HG02981 (cell line): ENCODE measurements at regions not wholly inside any gene's neighbourhood (a gene's known extent, or its start where the extent isn't known, plus 50 kb on each side); places are given as distances from the start of the nearest gene placed in this dataset.
"Not testable (repeated sequence)": the region's sequence is repeated elsewhere in the genome, so short reads cannot be mapped to it uniquely, and the experiment has no call there.

ENCODE experiments used
- ATAC-seq: cut with Tn5 transposase; IDR thresholded peaks from one replicate; pipeline ENCODE4 v1.9.1; 2021; ENCODE audit warnings: mild to moderate bottlenecking, moderate library complexity; ENCODE audit not compliant: unreplicated experiment

DNA sequence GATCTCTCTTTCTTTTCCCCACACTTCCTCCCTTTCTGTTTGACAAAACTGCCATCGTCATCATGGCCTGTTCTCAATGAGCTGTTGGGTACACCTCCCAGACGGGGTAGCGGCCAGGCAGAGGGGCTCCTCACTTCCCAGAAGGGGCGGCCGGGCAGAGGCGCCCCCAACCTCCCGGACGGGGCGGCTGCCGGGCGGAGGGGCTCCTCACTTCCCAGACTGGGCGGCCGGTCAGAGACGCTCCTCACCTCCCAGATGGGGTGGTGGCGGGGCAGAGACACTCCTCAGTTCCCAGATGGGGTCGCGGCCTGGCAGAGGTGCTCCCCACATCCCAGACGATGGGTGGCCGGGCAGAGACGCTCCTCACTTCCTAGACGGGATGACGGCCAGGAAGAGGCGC is 184.3 kb upstream of the FRMD6 start:
- not testable (repeated sequence) for ATAC-seq

DNA sequence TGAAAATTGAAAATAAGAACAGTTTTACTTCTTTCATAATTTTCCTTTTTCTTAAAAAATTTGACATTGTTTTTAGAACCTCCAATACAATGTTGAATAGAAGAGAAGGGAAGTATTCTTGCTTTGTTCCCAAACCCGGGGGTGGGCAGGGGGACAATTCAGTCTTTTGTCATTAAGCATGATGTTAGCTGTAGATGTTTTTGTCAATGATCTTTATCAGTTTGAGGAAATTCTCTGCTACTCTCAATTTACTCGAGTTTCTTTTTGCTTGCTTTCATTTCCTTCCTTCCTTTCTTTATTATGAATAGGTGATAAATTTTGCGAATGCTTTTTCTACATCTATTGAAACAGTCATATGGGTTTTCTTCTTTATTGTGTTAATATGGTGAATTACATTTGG is 183.2 kb upstream of the FRMD6 start:
- no peak for ATAC-seq

DNA sequence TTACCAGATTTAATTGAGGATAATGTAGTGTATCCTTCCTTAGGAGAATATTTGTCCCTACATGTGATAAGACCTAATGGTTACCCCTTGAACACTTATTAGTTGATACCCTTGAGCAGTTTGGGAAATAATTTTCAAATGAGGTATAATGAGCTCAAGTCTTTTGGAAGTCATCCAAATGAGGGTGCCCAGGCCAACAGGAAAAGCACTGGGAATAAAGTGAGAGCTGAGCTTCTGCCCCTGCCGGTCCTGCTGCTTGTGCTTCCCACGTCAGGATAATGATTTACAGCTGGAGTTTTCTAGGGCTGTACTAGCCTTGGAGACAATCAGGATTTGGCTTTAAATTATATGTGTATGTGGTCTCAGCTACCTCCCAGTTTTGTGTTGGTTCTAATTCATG is 178.8 kb upstream of the FRMD6 start:
- ATAC-seq, result no peak

DNA sequence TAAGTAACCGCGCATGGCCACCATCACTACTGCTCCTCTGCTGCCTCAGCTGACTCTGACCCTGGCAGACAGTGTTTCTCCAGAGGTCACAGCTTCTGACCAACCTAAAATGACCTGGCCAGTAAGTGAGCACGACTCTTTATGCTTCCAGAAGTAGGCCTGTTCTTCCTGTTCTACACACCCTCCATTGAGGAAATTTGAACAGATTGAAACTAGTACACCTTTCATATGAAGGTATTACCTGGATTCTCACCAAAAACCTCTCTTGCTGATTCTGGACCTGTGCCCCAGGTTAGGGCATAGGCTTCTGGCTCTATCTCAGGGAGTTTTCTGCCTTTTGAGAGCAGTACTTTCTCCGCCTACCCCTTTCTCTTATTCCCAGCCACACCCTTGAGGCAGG is 178.4 kb upstream of the FRMD6 start:
- ATAC-seq, result no peak

DNA sequence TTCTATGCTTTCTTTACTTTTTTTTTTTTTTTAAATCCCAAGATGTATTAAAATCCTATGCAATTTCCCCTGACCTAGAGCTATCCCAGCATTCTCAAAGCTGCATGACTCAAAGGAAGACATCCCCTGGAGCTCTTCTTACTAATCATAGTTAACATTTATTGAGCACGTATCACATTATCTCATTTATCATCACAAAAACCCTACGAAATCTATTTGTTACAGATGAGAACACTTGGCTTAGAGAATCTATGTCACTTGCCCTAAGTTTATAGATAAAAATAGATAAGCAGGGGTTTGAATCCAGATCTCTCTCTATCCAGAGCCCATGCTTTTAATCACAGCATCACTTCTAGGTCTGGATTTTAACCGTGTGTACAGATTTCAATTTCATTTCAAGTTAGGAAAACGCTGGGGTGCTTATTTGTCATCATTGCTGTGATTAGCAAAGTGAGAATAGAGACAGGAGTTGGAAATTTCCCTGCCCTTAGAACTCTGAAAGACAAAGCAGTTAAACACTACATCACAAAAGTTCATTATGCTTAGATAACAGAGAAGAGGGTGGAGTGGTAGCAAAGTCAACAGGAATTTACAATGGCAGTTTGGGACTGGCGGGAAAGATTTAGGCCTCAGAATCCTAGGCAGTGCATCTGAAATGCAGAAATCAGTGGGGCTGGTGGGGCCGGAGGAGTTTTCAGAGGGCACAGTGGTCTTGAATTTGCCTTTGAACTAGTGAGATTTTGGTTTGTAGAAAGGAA is 177.7 kb upstream of the FRMD6 start:
- no peak for ATAC-seq

DNA sequence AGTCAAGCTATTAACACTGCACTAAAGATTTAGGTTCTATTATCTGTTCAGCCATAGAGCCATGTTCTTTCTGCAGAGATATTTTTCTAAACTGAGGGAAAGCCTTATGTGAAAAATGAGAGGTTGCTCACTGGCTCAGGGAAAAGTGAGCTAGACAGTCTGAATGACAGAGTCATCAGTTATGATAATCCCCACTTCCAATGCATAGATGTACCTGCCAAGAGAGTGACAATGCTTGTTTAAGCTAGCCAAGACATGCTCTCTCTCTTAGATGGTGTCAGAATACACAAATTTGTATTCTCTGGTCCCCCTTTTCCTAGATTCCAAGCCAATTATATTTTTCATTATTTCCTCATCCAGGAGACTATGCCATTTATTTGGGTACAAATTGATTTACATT is 176.9 kb upstream of the FRMD6 start:
- ATAC-seq, result no peak

DNA sequence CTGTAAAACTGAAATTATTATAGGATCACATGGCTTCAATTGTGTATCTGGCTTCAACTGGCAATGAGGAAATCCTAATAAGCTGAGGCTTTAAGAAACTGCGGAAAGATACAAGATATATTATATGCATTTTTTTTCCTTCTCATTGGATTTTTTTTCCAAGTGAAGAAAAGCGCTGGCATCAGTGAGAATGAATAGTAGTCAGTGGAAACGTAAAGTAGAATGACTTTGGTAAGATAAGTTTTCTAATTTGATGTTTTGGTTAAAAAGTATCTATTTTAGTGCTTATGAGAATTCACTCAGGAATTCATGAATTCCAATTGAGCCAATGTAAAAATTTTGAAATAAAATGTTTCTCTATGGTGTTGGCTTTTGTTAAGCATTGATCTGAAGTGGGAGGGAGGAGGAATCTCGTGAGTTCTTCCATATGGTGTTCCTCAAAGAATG is 173.5 kb upstream of the FRMD6 start:
- ATAC-seq, result no peak

DNA sequence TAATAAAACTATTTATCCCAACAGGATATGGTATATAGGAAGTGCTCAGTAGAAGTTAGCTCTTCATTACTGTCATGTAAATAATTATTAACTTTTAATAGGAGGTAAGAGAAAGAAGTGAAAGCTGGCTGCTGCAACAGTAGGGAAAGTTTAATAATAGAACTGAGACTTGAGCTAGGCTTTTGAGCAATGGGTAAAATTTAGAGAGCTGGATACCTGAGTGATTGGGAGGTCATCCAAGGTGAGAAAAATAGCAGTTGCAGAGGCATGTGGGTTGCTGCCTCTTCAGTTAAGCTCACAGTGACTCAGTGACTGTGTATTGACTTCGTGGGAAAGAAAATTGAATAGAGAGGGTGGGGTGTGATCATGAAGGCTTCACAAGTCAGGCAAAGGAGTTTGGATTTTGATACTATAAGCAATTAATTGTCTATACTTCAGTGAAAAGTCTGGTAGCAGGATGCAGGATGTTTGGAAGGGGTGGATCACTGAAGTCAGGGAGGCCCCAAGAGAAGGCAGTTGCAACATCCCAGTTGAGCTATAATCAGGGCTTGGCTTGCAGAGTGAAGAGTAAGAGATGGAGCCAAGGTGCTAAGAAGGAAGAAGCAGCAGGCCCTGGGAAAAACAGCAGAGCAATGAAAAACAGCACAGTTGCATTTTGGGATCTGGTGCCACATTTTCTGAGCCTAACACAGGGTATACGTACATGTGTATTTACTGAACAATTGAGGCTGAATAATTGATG is 172.0 kb upstream of the FRMD6 start:
- peak; percentile 71 for ATAC-seq

DNA sequence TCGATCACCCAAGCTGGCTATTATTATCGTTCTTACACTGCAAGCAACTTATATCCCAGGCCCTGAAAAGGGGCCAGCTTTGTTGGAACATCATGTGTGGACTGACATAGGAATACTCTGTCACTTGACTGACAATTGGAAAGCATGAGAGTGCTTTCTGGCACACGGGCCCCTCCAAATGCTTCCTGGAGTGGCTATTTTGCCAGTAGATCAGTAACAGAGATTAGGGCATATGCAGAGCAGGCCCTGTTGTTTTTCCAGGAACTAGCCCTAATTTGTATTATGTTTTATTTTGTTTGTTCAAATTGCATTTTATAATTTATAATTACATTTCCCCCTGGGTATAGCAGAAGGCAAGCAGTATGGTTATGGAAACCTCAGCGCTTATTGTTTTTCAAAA is 170.1 kb upstream of the FRMD6 start:
- ATAC-seq, result no peak

DNA sequence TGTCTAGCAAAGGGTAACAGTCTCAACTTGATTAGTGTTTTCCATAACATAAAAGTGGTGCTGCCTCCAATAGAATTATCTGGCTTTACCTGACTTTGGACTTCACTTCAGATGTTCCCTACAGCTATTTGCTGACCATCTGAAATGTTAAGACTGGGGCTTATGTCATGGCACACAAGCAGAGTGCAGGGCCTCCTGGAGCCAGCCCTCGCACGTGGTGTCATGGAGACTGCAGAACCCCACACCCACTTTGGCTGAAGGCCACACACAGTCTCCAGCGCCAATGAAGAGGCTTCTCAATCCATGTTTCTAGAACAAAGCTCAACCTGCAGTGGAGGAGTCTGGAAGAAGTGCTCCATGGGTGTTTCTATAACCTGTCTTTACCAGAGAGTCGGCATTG is 169.6 kb upstream of the FRMD6 start:
- no peak for ATAC-seq

DNA sequence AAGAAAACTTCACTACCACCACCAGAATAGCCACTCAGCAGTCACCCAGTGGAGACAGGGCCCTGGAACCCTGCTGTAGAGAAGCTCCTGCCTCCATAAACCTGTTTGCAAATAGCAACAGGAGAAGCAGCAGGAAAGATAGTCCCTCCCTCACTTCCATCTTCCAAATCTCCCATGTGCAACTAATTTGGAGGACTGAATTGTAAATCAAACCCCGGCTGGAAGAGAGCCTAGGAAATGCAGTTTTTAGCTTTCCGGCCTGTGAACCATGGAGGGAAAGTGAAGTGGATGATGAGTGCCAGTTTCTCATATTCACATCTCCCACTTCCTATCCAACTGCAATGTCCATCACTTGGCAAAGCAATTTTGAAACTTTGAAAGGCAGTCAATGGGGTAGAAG is 167.2 kb upstream of the FRMD6 start:
- no peak for ATAC-seq

DNA sequence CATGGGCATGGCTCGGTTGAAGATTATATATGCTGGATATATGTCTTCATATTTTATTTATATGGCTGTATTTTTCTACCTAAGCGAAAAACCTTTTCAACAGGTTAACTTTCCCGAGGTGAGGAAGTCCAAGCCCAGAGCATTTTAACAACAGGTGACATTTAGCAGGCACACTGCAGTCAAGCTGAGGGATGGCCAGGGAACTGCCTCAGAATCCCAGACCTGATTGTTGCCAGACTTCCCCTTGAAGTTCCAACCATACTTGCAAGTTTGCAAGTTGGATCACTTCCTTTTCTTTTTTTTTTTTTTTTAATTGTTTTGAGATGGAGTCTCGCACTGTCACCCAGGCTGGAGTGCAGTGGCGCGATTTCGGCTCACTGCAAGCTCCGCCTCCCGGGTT is 166.0 kb upstream of the FRMD6 start:
- ATAC-seq, result no peak

DNA sequence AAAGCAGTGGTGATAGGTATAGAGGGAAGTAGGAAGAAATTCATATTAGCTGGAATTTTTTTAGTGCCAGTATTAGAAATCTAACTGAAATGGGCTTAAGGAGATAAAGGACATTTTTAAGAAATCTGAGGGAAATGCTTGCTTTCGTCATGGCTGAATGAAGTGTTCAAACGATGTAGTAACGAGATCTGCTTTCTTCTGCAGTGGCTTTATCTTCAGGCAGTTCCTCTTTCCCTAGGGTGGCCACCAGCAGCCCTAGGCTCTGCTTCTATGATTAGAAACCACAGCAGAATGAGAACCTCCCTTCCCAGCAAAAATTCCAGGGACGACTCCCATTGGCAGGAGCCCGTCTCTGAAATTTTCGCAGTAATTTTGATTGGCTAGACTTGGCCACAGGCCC is 163.9 kb upstream of the FRMD6 start:
- ATAC-seq, result no peak

DNA sequence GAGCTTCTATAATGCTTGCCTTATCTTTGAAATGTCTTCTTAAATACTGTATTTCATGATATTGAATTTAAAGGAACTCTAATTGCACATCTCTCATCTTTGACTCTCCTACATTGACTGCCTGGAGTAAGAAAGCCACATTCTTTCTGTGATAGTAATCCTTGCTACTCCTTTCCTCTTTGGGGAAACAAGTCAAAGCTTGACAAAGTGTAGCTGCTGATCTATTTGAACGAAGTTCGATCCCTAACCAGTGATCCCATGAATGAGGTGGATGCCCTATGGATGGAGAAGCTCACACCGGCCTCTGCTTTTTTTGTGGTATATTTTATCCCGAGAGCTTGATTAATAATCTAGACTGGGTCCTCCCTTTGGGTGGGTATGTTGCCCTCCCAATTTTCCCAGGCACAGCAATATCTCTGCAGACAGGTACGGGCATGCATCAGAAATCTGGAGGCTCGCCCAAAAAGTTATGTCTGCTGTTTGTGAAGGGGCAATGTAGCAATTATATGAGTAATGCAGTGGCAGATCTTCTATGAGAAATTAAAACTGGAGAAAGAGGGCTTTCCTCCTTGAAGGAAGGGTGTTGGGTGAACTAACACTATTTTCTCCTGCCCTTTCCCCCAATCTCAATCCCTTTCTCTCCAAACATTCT is 163.0 kb upstream of the FRMD6 start:
- ATAC-seq, result no peak

DNA sequence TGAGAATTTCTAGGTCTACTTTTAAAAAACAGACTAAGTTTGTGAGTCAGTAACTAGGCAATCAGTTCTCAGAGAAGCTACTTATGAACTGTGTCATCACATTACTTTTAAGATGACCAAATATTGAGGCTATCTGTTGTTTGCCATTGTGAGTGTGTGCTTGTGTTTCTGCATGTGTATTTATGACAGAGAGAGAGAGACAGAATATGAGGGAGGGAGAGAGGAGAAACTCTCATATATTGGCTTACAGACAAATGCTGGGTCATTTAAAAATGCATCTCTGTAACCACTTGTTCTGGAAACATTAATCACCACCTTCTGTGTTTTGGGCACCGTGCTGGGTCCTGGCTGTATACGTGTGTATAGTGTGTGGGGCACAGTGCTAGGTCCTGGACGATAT is 161.5 kb upstream of the FRMD6 start:
- ATAC-seq, result no peak

DNA sequence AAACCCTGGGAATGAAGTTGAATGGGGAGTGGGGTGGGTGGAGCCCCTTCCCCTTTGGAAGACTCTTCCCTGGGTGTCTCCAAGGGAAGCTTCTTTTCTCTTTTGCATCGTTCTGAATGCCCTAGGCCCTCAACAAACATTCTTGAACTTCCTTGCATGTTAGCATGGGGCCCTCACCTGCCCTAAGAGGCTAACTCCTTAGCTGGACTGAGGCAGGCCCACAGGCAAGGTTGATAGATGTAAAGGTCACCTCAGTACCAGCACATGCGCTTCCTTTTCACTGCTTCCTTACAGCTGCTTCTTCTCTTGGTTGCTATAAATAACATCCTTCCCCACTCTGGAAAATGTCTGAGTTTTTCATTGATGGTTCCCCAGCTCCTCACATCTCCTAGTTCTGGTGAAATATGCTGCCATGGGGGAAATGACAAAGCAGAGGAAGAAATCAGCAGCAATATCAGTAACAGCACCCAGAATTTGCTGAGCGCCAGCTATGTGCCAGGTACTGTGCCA is 160.6 kb upstream of the FRMD6 start:
- no peak for ATAC-seq

DNA sequence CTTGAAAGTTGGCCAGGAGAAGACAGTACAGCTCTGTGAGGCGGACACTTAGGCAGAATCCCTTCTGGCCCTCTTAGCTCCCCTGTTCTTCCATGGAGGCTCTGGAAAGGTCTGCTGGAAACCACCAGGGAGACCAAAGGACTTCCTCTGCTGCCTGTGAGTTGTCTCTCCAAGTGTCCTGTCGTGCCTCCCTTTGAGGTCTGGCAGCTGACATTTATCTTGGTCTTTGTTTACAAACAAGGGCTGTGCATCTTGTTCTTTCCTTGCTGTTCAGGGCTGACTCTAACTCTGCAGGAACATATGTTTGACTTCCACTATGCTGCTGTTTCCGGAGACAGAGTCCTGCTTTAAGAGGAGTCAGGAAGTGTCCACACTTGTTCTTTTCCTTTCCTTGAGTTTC is 159.9 kb upstream of the FRMD6 start:
- no peak for ATAC-seq

DNA sequence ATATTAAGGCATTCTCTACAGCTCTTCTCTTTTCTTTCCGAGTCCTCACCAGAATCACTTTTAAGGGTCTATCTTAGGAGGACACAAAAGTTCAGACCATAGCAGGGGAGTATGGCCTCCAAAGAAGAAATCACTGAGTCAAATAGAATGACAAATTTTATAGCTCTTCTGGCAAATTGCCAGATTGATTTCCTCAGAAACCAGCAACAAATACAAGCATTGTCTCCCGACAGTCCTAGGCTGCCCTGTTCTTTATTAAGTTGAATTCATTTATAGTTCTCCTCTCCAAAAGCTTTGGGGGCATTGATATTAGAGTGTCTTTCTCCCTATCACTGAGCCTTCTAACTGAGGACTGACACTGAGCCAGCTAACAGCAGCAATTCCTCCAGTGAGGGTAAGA is 156.4 kb upstream of the FRMD6 start:
- ATAC-seq, result no peak

DNA sequence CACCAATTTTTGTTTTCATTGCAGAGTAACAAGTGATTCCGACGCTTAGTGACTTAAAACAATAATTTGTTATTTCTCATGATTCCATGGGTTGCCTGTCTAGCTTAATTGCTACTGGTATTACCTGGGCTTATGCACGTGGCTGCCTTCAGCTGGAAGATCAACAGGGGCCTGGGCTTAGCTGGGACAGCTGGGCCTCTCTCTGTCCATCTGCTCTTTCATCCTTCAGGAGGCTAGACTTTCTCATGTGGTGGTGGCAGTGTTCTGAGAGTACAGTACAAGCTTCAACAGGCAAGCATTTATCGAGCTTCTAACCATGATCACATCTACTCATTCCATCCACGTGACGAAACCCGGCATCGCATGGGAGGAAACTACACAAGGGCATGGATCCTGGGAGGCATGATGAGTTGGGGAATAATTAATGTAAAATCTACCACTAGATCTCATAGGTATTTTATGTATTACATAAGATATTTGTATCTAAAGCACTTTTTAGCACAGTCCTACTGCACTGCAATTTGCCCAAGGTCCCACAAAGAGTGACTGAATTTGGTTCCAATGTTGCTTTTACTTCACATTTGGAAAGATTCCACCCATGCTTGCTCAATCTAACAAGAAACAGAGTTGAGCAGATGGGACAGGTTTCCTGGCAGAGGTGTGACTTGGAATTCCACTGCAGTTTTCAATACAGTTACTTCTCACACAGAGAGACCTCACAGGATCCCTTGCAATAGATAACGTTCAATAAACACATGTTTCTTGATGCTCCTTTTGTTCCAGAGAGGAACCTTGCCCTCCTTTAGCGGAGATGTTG is 153.1 kb upstream of the FRMD6 start:
- ATAC-seq, result no peak

DNA sequence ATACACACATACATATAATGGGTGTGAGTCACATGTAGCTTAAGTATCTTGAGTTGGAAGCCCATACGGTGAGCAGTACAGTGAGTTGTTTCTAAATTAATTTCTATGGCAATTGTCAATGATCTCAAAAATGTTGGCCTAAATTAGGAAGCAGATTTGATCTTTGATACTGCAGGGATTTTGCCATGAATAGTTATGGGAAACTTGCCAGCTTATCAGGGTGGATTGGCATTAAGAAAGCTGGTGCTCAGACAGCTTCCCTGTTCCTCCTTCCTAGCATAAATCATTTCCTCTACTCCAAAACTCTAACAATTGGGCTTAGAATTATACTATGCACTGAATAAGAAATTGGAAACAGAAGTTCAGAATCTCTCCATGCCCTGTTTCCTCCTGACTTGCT is 150.9 kb upstream of the FRMD6 start:
- ATAC-seq, result no peak

DNA sequence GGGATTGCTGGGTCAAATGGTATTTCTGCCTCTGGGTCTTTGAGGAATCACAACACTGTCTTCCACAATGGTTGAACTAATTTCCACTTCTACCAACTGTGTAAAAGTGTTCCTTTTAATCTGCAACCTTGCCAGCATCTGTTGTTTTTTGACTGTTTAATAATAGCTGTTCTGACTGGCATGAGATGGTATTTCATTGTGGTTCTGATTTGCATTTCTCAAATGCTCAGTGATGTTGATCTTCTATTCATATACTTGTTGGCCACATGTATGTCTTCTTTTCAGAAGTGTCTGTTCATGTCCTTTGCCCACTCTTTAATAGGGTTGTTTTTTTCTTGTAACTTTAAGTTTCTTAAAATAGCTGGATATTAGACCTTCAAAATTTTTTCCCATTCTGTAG is 150.0 kb upstream of the FRMD6 start:
- ATAC-seq, result no peak
